Neural crest cell (in vitro differentiated cells): ENCODE measurements at regions not wholly inside any gene's neighbourhood (a gene's known extent, or its start where the extent isn't known, plus 50 kb on each side); places are given as distances from the start of the nearest gene placed in this dataset.

Source experiments
- DNase-seq: peaks from one replicate; pipeline ENCODE4 v3.0.0; 2021; ENCODE audit warnings: low read depth, mixed read lengths, low spot score
- H3K27ac Mint-ChIP-seq: one replicate; pipeline ENCODE4 v1.8.0; 2021; ENCODE audit warnings: mild to moderate bottlenecking, mixed read lengths; ENCODE audit not compliant: unreplicated experiment
- H3K27me3 Mint-ChIP-seq: 2 replicates; pipeline ENCODE4 v1.8.0; 2021; ENCODE audit warnings: low read depth, mild to moderate bottlenecking, mixed read lengths
- H3K36me3 Mint-ChIP-seq: 2 replicates; pipeline ENCODE4 v1.8.0; 2021; ENCODE audit warnings: low read depth, mild to moderate bottlenecking, mixed read lengths
- H3K4me1 Mint-ChIP-seq: 2 replicates; pipeline ENCODE4 v1.8.0; 2021; ENCODE audit warnings: mixed read lengths
- H3K4me3 Mint-ChIP-seq: one replicate; pipeline ENCODE4 v1.8.0; 2021; ENCODE audit warnings: mild to moderate bottlenecking, mixed read lengths
- H3K9me3 Mint-ChIP-seq: 2 replicates; pipeline ENCODE4 v1.8.0; 2021; ENCODE audit warnings: mixed read lengths
- CTCF ChIP-seq: fragments of 200-600 bp; sonication (generic); conservative IDR thresholded peaks from 2 replicates; pipeline ENCODE4 v1.5.0; 2021; ENCODE audit warnings: antibody characterized with exemption, mild to moderate bottlenecking

GRCh38 chr3:44013967-44014366, 227.7 kb upstream of the TOPAZ1 start:
- TF ChIP-seq CTCF = no peak

GRCh38 chr3:44015170-44015569, 226.5 kb upstream of the TOPAZ1 start:
- Mint-ChIP-seq H3K36me3 (no peaks in the 10 kb centered on the region), H3K27ac (no peak overlapping the region), H3K9me3 (no peaks in the 10 kb centered on the region), H3K27me3 (peaks cover 12% of the 10 kb centered on the region), H3K4me1 (peaks cover 13% of the 10 kb centered on the region), H3K4me3 (no peak overlapping the region)
- TF ChIP-seq CTCF = no peak
- DNase-seq = no peak

More at GRCh38 chr3:44013967-44014366, 227.7 kb upstream of the TOPAZ1 start:
- H3K27me3 Mint-ChIP-seq = peaks cover 6% of the 10 kb centered on the region
- no peaks in the 10 kb centered on the region for H3K36me3 Mint-ChIP-seq
- H3K9me3 Mint-ChIP-seq = no peaks in the 10 kb centered on the region
- peaks cover 4% of the 10 kb centered on the region for H3K4me1 Mint-ChIP-seq
- DNase-seq = no peak
- H3K4me3 Mint-ChIP-seq = no peak overlapping the region
- H3K27ac Mint-ChIP-seq = peak overlapping the region; percentile 71

GRCh38 chr3:44016818-44017217, 224.9 kb upstream of the TOPAZ1 start:
- no peak overlapping the region for H3K4me3 Mint-ChIP-seq
- no peak overlapping the region for H3K27ac Mint-ChIP-seq
- H3K36me3 Mint-ChIP-seq = no peaks in the 10 kb centered on the region
- TF ChIP-seq CTCF = no peak
- H3K27me3 Mint-ChIP-seq = peaks cover 27% of the 10 kb centered on the region
- peaks cover 22% of the 10 kb centered on the region for H3K4me1 Mint-ChIP-seq
- H3K9me3 Mint-ChIP-seq = no peaks in the 10 kb centered on the region
- DNase-seq = no peak

GRCh38 chr3:44018926-44019325, 222.8 kb upstream of the TOPAZ1 start:
- Mint-ChIP-seq H3K4me1 (peaks cover 22% of the 10 kb centered on the region), H3K27me3 (peaks cover 45% of the 10 kb centered on the region), H3K27ac (no peak overlapping the region), H3K36me3 (no peaks in the 10 kb centered on the region), H3K9me3 (no peaks in the 10 kb centered on the region), H3K4me3 (no peak overlapping the region)
- no peak for DNase-seq
- TF ChIP-seq CTCF = no peak

- no peak for DNase-seq
- peaks cover 51% of the 10 kb centered on the region for H3K27me3 Mint-ChIP-seq
- H3K4me3 Mint-ChIP-seq = no peak overlapping the region
- no peaks in the 10 kb centered on the region for H3K36me3 Mint-ChIP-seq
- H3K4me1 Mint-ChIP-seq = peaks cover 22% of the 10 kb centered on the region
- peak overlapping the region; percentile 32 for H3K27ac Mint-ChIP-seq
- no peak for TF ChIP-seq CTCF
- no peaks in the 10 kb centered on the region for H3K9me3 Mint-ChIP-seq
These were observed 221.9 kb upstream of the TOPAZ1 start for GRCh38 chr3:44019736-44020135.

- Mint-ChIP-seq H3K9me3 (no peaks in the 10 kb centered on the region), H3K27me3 (peaks cover 55% of the 10 kb centered on the region), H3K4me1 (peaks cover 22% of the 10 kb centered on the region), H3K27ac (no peak overlapping the region), H3K4me3 (no peak overlapping the region), H3K36me3 (no peaks in the 10 kb centered on the region)
- no peak for DNase-seq
- no peak for TF ChIP-seq CTCF
These were observed 221.5 kb upstream of the TOPAZ1 start for GRCh38 chr3:44020143-44020542.
